Neural cell (in vitro differentiated cells): ENCODE measurements at regions not wholly inside any gene's neighbourhood (a gene's known extent, or its start where the extent isn't known, plus 50 kb on each side); places are given as distances from the start of the nearest gene placed in this dataset.

Experiments
- H2AFZ ChIP-seq: fragments of 200-600, 300-800 bp; sonication (generic), shearing (Covaris generic); 2 replicates; pipeline ENCODE4 v1.6.0; 2014; ENCODE audit warnings: low read depth, mild to moderate bottlenecking, antibody characterized with exemption, low read length, moderate library complexity
- H3F3A ChIP-seq: fragments of 200-600 bp; shearing (Covaris generic); 2 replicates; pipeline ENCODE4 v1.6.1; 2016; ENCODE audit warnings: mild to moderate bottlenecking, moderate library complexity, mixed read lengths, antibody characterized with exemption, low read length; ENCODE audit not compliant: insufficient read depth, poor library complexity, severe bottlenecking
- H3K27ac ChIP-seq: fragments of 200-600, 300-800 bp; sonication (generic), shearing (Covaris generic); 2 replicates; pipeline ENCODE4 v1.5.1; 2014; ENCODE audit warnings: mild to moderate bottlenecking, low read length, moderate library complexity
- H3K27me3 ChIP-seq: fragments of 300-800, 200-600 bp; sonication (generic), shearing (Covaris generic); 2 replicates; pipeline ENCODE4 v1.6.0; 2014; ENCODE audit warnings: mild to moderate bottlenecking, low read depth, low read length, moderate library complexity; ENCODE audit not compliant: insufficient read depth
- H3K36me3 ChIP-seq: fragments of 300-800, 200-600 bp; sonication (generic), shearing (Covaris generic); 2 replicates; pipeline ENCODE4 v1.5.1; 2014; ENCODE audit warnings: mild to moderate bottlenecking, antibody characterized with exemption, low read length, moderate library complexity; ENCODE audit not compliant: insufficient read depth
- H3K4me2 ChIP-seq: fragments of 300-800, 200-600 bp; sonication (generic), shearing (Covaris generic); 2 replicates; pipeline ENCODE4 v1.6.0; 2014; ENCODE audit warnings: mild to moderate bottlenecking, low read length
- H3K4me3 ChIP-seq: fragments of 300-800, 200-600 bp; sonication (generic), shearing (Covaris generic); 2 replicates; pipeline ENCODE4 v1.5.1; 2014; ENCODE audit warnings: mild to moderate bottlenecking, low read length, moderate library complexity
- H3K79me2 ChIP-seq: fragments of 200-600 bp; shearing (Covaris generic); replicated peaks from 2 replicates; pipeline ENCODE4 v1.6.0; 2014; ENCODE audit warnings: mild to moderate bottlenecking, low read length, moderate library complexity; ENCODE audit not compliant: insufficient read depth
- H3K9ac ChIP-seq: fragments of 300-800, 200-600 bp; sonication (generic), shearing (Covaris generic); 2 replicates; pipeline ENCODE4 v1.6.1; 2016; ENCODE audit warnings: mild to moderate bottlenecking, low read length, mixed read lengths
- H3K9me2 ChIP-seq: fragments of 200-600 bp; shearing (Covaris generic); 2 replicates; pipeline ENCODE4 v1.6.1; 2016; ENCODE audit warnings: mild to moderate bottlenecking, low read length, mixed read lengths; ENCODE audit not compliant: insufficient read depth
- H3K9me3 ChIP-seq: fragments of 200-600, 300-800 bp; sonication (generic), shearing (Covaris generic); 2 replicates; pipeline ENCODE4 v1.6.1; 2016; ENCODE audit warnings: mild to moderate bottlenecking, mixed run types, low read length, moderate library complexity, mixed read lengths
- H4K20me1 ChIP-seq: fragments of 200-600 bp; shearing (Covaris generic); 2 replicates; pipeline ENCODE4 v1.6.1; 2016; ENCODE audit warnings: mild to moderate bottlenecking, mixed run types; ENCODE audit not compliant: insufficient read depth
- EP300 ChIP-seq: fragments of 450-650 bp; conservative IDR thresholded peaks from 2 replicates; pipeline ENCODE4 v1.6.1; 2014; ENCODE audit warnings: antibody characterized with exemption, mild to moderate bottlenecking, moderate library complexity; ENCODE audit not compliant: poor library complexity, severe bottlenecking
- EZH2 ChIP-seq: fragments of 200-600, 300-800 bp; shearing (Covaris generic), sonication (generic); IDR thresholded peaks from 2 replicates; pipeline ENCODE4 v1.6.1; 2014; ENCODE audit warnings: antibody characterized with exemption, low read length, borderline replicate concordance, mild to moderate bottlenecking; ENCODE audit not compliant: insufficient read depth, poor library complexity, severe bottlenecking
- MXI1 ChIP-seq: fragments of 450-650 bp; conservative IDR thresholded peaks from 2 replicates; pipeline ENCODE4 v1.6.1; 2014; ENCODE audit warnings: antibody characterized with exemption, mild to moderate bottlenecking; ENCODE audit not compliant: poor library complexity, severe bottlenecking
- POLR2AphosphoS5 ChIP-seq: IDR thresholded peaks from 2 replicates; pipeline ENCODE4 v1.6.1; 2012
- RAD21 ChIP-seq: fragments of 450-650 bp; conservative IDR thresholded peaks from 2 replicates; pipeline ENCODE4 v1.6.1; 2014; ENCODE audit warnings: antibody characterized with exemption, mild to moderate bottlenecking, moderate library complexity
- SMC3 ChIP-seq: fragments of 450-650 bp; conservative IDR thresholded peaks from 2 replicates; pipeline ENCODE4 v1.6.1; 2014; ENCODE audit warnings: antibody characterized with exemption, mild to moderate bottlenecking, moderate library complexity; ENCODE audit not compliant: poor library complexity
- TAF1 ChIP-seq: IDR thresholded peaks from 2 replicates; pipeline ENCODE4 v1.6.1; 2012; ENCODE audit warnings: low read depth
- TF ChIP-seq, protein P1 (sequence below): IDR thresholded peaks from 2 replicates; pipeline ENCODE4 v1.6.1; 2012; ENCODE audit warnings: borderline replicate concordance
- TF ChIP-seq, protein P2 (sequence below): fragments of 450-650 bp; IDR thresholded peaks from 2 replicates; pipeline ENCODE4 v1.5.1; 2014; ENCODE audit warnings: antibody characterized with exemption, mild to moderate bottlenecking, moderate library complexity; ENCODE audit not compliant: poor library complexity, severe bottlenecking

DNA sequence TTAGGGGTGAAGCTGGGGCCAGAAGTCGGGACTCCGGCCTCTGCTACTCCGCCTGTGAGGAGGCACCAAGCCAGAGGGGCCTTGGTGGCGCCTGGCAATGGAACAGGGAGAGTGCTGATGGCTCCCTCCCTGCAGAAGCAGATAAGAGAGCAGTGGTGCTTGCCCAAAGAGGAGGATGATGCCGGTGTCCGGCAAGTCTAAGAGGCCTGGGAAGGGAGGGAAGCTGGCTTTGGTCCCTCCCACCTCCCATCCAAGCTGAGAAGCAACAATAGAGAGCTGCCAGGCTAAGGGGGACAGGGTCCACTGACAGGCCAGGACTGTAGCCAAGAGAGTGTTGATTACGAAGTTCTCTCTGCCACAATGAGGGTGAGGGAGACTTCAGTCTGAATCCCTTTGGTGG lies 479.5 kb downstream of the TNS1 start:
- Histone ChIP-seq H3F3A (no peaks in the 10 kb centered on the region), H3K4me2 (no peak overlapping the region), H3K79me2 (no peaks in the 10 kb centered on the region), H3K36me3 (no peaks in the 10 kb centered on the region), H3K4me3 (no peak overlapping the region), H3K9ac (no peak overlapping the region), H2AFZ (no peak overlapping the region), H3K9me2 (no peaks in the 10 kb centered on the region), H3K27me3 (no peaks in the 10 kb centered on the region), H4K20me1 (no peaks in the 10 kb centered on the region), H3K27ac (no peak overlapping the region), H3K9me3 (no peaks in the 10 kb centered on the region)
- TF ChIP-seq, protein P1, sequence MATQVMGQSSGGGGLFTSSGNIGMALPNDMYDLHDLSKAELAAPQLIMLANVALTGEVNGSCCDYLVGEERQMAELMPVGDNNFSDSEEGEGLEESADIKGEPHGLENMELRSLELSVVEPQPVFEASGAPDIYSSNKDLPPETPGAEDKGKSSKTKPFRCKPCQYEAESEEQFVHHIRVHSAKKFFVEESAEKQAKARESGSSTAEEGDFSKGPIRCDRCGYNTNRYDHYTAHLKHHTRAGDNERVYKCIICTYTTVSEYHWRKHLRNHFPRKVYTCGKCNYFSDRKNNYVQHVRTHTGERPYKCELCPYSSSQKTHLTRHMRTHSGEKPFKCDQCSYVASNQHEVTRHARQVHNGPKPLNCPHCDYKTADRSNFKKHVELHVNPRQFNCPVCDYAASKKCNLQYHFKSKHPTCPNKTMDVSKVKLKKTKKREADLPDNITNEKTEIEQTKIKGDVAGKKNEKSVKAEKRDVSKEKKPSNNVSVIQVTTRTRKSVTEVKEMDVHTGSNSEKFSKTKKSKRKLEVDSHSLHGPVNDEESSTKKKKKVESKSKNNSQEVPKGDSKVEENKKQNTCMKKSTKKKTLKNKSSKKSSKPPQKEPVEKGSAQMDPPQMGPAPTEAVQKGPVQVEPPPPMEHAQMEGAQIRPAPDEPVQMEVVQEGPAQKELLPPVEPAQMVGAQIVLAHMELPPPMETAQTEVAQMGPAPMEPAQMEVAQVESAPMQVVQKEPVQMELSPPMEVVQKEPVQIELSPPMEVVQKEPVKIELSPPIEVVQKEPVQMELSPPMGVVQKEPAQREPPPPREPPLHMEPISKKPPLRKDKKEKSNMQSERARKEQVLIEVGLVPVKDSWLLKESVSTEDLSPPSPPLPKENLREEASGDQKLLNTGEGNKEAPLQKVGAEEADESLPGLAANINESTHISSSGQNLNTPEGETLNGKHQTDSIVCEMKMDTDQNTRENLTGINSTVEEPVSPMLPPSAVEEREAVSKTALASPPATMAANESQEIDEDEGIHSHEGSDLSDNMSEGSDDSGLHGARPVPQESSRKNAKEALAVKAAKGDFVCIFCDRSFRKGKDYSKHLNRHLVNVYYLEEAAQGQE: no peak
- TF ChIP-seq RAD21 (no peak), SMC3 (no peak), TAF1 (no peak), EZH2 (no peak), MXI1 (no peak), POLR2AphosphoS5 (no peak), EP300 (no peak)
- TF ChIP-seq, protein P2, sequence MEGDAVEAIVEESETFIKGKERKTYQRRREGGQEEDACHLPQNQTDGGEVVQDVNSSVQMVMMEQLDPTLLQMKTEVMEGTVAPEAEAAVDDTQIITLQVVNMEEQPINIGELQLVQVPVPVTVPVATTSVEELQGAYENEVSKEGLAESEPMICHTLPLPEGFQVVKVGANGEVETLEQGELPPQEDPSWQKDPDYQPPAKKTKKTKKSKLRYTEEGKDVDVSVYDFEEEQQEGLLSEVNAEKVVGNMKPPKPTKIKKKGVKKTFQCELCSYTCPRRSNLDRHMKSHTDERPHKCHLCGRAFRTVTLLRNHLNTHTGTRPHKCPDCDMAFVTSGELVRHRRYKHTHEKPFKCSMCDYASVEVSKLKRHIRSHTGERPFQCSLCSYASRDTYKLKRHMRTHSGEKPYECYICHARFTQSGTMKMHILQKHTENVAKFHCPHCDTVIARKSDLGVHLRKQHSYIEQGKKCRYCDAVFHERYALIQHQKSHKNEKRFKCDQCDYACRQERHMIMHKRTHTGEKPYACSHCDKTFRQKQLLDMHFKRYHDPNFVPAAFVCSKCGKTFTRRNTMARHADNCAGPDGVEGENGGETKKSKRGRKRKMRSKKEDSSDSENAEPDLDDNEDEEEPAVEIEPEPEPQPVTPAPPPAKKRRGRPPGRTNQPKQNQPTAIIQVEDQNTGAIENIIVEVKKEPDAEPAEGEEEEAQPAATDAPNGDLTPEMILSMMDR: no peak

DNA sequence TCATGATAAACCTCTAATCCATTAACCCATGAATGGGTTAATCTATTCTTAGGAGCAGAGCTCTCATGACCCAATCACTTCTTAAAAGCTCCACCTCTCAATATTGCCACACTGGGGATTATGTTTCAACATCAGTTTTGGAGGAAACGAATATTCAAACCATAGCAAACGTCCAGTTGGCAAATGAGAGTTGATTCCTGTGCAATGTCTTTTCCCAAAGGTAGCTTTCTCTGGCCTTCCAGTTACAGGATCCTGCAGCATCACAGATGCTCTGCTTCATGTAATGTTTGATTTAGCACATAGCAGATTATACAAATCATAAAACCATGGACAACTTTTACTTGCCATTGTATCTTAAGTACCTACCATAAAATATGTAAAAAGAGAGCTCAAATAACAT lies 481.0 kb downstream of the TNS1 start:
- TF ChIP-seq, protein P1: no peak
- TF ChIP-seq RAD21 (no peak), MXI1 (no peak)

More for the DNA sequence above, 481.0 kb downstream of the TNS1 start:
- Histone ChIP-seq H3K4me2 (no peak overlapping the region), H3K27me3 (no peaks in the 10 kb centered on the region), H3K9me2 (no peaks in the 10 kb centered on the region), H3K36me3 (no peaks in the 10 kb centered on the region), H3K79me2 (no peaks in the 10 kb centered on the region), H4K20me1 (no peaks in the 10 kb centered on the region), H3K9me3 (no peaks in the 10 kb centered on the region), H3K9ac (no peak overlapping the region), H2AFZ (no peak overlapping the region), H3K4me3 (no peak overlapping the region), H3F3A (no peaks in the 10 kb centered on the region), H3K27ac (no peak overlapping the region)
